GM18873 (cell line): ENCODE measurements at regions not wholly inside any gene's neighbourhood (a gene's known extent, or its start where the extent isn't known, plus 50 kb on each side); places are given as distances from the start of the nearest gene placed in this dataset.

Experiments used
- ATAC-seq: cut with Tn5 transposase; IDR thresholded peaks from one replicate; pipeline ENCODE4 v1.9.1; 2021; ENCODE audit warnings: mild to moderate bottlenecking, moderate library complexity, moderate number of reproducible peaks; ENCODE audit not compliant: unreplicated experiment, low FRiP score

DNA sequence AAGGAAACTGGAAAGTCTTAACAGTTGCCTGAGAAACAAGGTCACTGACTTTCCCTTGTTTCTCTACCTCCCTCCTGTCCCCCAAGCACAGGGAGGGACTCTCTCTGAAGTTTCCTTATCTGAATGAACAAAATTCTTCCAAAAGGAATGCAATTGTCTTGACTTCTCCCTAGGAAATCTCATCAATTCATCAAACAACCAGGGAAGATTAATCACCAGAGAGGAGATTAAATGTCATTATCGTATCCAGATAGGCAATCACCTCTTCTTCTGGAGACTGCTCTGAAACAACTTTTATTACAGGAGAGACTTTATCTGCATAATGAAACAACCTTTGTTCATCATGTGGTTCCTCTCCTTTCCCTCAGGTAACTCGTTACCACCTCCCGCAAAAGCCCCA lies 431.4 kb downstream of the SLC16A7 start:
- ATAC-seq: no peak

DNA sequence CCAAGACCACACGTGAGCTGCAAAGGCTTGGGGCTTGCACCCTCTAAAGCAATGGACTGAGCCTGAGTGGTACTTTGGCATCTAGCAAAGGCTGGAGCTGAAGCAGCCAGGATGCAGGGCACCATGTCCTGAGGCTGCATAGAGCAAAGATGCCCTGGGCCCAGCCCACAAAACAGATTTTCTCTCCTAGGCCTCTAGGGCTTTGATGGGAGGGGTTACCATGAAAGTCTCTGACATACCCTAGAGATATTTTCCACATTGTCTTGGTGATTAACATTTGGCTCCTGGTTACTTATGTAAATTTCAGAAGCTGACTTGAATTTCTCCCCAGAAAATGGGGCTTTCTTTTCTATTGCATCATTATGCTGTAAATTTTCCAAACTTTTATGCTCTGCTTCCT lies 438.3 kb downstream of the SLC16A7 start:
- no peak for ATAC-seq

DNA sequence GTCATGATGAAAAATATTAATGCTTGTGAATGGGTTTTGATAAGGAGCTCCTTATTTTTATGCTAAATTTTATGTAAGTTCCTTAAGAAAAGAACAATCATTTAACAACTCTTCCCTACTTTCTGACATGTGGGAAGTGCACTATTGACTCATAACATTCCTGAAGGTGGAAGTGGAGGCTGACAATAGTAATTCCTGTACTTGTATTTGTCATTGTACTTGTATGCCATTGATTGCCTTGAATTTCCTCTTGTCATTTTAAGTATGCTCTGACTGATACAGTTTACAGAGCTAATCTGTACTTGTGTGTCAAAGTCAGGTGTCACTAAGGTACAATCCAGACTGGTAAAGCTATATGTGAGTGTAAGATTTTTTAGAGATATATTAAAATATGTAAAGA lies 440.0 kb downstream of the SLC16A7 start:
- no peak for ATAC-seq

DNA sequence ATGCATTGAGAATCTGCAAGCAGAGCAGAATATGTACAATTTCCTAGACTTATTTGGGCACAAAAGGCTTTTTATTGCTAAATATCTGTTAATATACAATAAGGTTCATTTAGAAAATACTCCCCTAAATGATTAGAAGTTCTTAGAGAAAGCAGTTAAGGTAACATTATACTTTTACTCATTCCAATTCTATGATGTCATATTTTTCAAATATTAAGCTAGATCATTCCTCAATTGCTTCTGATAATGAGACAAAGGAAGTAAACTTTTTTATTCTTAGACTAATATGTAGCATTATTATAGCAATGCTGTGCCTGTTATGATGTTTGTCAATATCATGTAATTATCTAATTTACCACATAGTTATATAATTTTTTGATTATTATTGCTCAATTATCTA lies 447.0 kb downstream of the SLC16A7 start:
- no peak for ATAC-seq

DNA sequence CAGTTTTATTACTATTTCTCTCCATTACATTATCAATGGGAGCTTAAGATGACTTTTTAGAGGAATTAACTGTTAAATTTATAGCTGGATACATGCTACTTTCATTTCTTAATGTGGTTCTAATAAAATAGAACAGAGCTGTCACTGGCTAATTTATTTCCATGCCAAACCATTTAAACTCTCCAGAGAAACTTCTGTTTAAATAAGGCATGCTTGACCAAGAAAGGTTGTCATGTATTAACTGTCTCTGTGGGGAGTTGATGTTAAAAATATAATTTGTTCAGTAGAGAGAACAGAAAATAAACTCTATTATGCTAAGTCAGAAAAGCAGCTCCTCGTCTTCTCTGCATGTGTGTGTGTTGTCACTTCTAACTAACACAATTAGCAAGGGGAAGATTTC lies 447.4 kb downstream of the SLC16A7 start:
- ATAC-seq: no peak

DNA sequence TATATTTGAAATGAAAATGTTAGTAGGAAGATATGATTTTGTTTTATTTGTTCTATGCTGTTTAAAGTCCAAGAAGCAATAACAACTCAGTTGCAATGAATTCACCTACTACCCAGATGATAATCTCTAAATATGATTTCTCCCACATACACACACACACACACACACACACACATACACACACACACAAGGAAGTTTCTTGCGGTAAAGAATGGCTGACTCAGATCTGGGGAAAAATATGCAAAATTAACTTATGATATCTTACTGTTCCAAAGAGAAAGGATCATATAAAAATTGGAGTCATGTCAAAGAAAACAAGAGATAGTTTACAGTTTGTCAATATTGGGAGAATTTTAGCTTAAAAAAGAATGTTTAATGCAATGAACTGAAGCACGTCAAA lies 456.7 kb downstream of the SLC16A7 start:
- ATAC-seq: no peak

DNA sequence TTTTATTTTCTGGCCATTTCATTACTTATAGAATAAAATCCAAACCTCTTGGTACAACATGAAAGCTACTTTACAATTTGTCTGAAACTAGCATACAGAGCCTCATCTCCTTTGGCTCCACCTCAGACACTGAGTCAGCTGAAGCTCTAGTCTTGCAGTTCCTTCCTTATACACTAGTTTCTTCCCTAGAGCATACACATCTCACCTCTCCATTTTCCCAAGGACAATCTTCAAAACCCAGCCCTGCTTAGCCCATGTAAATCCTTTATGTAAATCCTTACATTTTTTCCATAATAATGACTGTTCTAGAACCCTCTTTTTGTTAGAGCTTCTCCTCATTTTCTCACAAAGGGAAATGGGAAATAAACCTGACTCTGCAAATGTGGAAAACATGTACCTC lies 463.4 kb downstream of the SLC16A7 start:
- no peak for ATAC-seq

DNA sequence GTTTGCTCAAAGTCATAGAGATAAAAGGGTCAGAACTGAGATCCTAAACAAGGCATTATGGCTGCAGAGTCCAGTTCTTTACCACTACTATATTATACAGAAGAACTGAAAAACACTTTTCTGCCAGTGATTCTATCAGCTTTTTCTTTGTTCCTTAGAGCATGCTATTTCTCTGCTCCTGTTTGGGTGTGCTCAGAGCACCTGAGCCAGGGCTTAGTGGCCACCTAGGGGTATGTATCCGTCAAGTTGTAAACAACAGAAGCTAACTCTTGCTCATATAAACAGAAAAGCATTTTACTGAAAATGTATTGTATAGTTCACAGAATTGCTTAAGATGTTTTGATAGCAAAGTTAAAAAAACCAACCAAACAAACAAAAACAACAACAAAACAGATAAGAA lies 470.8 kb downstream of the SLC16A7 start:
- ATAC-seq: no peak

DNA sequence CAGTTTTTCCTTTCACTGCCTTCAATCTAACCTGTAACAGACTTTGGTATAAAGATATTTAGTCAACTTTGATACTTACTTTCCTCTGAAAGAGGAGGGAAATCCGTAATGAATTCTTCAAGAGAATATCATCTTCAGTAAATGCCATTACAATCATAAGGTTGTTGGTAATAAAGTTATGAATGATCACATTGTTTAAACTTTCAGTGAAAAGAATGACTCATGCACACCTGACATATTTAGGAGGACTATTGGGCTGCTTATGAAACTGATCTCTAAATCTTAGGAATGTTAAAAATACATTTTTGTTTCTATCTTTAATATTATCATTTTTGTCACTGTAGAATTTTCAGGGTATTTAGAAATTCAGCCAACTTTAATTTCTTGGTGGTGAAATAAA lies 474.7 kb downstream of the SLC16A7 start:
- ATAC-seq: no peak

DNA sequence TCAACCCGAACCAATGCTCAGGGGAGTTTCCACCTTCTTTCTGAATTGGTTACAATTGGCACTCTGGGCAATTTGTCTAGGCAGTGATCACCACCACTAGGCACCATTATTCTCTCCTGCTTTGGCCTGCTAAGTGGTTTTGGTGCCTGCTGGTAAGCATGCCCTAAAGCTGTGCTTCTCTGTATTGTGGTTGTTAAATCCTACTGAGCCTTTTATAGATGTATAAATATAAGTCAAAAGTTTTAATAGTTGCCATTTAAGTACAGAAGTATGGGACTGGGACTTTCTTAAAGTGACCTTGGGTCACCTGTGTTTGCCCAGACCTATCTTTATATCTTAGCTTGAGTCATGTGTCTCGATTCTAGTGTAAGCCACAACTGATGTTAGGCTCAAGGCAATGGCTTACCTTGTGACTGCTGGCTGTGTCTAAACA lies 475.9 kb downstream of the SLC16A7 start:
- ATAC-seq: no peak

DNA sequence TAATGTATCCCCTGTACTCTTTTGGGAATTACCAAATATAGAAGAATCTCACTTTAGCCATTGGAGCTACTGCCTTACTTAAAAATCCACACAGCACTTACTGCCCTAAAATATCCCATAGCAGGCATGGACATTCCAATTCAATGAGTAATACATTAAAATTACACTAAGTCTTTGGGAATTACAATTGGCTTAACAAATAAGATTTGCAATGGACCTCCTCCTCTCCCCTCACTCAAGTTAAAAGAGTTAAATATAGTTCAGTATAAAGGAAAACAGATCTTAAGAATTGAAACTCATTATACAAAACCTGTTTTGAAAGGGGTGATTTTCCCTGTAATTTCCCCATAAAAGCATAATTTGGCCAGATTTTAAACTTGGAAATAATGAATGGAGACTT lies 477.1 kb downstream of the SLC16A7 start:
- no peak for ATAC-seq

DNA sequence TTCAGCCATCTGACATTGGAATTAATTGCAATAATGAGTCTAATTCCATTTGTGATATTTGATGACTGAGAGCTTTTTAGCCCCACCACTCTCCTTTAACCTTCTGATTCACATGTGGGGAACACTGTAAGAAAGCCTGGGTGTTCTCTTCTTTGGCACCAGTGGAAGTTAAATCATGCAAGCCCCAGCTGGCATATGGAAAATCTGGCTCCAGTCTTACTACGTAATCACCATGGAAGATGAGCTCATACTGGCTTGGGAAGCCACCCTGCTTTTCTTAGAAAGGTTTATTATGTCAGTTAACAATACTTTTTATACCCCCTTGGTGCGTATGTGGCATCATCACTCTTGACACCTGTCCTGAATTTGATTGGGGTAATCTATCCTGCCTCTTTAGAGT lies 479.3 kb downstream of the SLC16A7 start:
- no peak for ATAC-seq

DNA sequence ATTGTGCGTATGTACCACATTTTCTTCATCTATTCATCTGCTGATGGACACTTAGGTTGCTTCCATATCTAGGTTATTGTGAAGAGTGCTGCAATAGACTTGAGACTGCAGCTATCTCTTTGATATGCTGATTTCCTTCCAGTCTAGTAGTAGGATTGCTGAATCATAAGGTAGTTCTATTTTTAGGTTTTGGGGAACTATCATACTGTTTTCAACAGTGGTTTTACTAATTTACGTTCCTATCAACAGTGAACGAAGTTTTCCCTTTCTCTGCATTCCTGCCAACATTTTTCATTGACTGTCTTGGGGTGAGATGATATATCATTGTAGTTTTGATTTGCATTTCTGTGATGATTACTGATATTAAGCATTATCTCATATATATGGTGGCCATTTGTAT lies 482.2 kb downstream of the SLC16A7 start:
- ATAC-seq: no peak

DNA sequence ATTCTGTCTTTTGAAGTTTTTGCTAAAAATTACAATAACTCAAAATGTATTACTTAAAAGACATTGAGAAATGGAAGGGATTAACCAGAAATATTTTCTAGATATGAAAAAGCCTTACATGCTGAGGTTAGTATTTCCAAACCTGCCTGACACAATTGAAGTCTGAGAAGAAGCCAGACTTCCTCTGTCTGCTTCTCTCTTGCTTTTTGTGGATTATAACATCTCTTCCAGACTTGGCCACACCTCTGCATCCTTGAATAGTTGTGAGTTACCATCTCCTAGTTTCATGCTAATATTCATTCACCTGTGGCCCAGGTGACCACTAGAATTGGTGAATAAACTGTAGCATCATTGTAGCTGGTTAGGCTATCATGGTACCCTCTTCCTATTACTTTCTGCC lies 497.6 kb downstream of the SLC16A7 start:
- no peak for ATAC-seq

DNA sequence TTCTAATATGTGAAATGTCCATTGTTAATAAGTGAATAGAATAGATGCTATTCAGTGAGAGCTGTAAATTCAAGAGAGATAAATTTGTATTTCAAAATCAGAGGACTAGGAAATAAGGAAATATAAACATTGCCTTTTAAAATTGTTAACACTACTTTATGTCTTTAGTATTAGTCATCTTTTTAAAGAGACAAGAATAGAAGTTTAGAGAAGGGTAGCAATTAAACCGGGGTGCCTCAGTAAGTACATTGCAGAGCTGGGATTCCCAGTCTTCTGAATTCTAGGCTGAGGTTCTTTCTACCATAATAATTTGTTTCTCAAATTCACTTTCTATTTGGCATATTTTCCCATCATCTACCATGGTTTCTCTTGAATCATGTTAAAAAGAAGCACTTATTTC lies 498.6 kb downstream of the SLC16A7 start:
- ATAC-seq: no peak

DNA sequence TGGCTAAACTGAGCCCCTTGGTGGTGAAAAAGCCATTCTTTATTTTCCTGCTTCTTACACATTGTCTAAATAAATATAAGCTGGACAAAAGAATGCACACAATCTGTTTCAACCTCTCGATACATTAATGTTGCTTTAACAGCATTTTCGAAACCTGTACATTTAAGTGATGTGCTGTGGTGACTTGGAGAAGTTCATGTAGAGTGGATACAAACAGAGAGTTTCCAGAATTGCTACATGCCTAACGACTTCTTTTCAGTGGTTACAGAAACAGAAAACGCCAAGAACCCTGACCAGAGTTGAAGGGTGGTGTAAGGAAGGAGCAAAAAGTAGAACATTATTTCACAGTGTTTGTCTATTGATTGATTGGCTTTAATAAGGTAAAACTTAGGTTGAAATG lies 500.9 kb downstream of the SLC16A7 start:
- no peak for ATAC-seq

DNA sequence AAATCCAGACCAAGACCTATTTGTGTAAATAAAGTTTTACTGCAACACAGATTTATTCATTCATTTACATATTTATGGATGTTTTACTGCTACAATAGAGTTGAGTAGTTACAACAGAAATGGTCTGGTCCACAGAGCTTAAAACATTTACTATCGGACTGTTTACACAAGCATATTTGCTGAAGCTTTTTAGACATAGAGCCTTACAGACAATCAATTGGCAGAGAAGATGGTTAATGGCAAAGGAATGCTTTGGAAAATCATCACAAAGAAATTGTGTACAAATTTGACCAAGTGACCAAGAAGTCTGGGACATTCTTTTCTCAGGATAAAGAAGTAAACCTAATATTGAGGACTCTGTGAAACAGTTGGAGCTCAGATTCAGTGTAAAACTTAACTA lies 504.3 kb downstream of the SLC16A7 start:
- ATAC-seq: no peak

DNA sequence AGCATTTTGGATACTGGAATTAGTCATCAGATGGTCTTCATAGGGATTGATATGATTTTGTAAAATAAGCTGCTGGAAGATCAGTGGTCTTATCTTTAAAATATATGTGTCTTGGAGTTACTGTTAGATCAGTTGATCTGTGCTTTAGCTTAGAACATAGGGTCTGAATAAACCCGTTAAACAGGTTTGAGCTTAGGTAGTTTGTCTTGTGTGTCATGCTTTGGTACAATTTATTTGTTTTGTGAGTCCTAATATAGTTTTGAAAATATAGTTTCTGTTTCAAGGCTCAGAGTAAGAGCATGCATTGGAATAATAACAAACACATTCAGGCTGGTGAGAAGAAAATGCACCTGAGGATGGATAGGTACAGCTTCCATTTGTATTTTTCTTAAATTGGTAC lies 505.0 kb downstream of the SLC16A7 start:
- ATAC-seq: no peak

DNA sequence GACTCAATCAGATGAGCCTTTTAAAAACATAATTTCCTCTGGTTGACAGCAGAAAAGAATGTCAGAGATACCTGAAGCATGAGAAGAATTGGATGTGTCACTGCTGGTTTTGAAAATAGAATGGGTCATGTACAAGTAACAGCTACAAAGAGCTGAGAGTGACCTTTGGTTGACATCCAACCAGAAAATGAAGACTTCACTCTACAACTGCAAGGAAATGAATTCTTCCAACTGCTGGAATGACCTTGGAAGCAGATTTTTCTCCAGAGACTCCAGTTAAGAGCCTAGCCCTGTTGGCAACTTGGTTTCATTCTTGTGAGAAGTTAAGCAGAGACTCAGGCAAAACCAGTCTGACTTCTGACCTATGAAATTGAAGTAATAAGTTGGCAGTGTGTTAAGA lies 505.9 kb downstream of the SLC16A7 start:
- ATAC-seq: no peak

DNA sequence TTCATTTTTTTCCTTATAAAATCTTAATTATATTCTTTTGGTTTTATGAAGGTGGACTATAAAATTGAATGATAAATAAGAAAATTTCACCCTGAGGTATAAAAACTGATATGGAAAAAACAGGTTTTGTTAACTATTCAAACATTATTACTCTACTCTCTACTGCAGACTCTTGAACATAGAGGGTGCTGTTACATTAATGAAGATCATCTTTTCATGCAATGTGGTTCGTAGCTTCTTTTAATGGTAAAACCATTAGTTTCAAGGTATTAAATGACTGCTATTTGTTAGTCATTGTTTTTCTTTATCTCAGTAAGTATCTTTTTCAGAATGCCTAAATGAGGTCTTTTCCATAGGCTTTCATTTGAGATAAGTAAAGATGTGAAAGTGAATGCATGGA lies 510.4 kb downstream of the SLC16A7 start:
- ATAC-seq: no peak

DNA sequence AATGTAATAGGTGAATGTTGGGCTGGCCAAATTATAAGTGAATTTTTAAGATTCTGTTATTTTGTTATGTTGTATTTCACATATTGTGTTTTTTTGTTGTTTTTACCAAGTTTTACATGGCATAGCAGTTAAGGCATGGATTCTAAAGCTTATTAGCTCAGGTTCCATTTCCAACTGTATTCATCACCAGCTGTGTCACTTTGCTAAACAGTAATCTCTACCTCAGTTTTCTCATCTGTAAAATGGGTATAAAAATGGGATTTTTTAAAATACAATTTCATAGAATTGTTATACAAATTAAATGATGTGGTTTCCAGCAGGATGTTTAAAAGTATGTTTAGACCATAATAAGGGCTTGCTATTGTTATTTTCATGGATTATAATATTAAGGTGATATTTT lies 512.2 kb downstream of the SLC16A7 start:
- no peak for ATAC-seq

DNA sequence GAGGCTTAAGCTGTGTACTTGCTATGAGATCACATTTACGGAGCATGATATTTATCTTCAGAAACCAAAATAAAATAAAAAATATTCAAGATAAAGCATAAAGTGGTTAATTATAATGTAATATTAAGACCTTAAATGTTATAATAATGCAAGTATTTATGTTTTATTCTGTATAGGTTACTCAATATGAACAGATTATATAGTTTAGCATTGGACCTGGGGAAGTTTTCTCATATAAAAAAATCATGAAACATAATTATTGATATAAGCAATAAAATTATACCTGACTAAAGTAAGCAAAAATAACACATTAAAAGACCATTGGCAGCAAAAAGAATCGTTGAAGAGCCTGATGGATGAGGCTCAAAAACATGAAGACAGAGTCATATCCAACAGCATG lies 516.2 kb downstream of the SLC16A7 start:
- no peak for ATAC-seq

DNA sequence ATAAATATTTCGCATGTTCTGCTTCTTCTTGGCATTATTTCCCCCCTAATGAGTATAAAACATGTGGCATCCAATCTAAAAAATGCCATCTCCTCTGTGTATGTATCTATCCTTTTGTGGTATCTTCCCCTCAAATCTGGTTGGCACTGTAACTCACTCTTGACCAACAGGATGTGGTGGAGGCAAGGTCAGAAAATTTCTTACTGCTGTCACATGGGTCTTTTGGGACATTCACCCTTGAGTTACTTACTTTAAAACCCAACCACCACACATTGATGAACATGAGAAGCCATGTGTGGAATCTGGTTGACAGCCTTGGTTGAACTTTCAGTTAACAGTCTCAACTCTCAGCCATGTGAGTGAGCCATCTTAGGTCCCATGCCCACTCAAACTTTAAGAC lies 516.9 kb downstream of the SLC16A7 start:
- no peak for ATAC-seq

DNA sequence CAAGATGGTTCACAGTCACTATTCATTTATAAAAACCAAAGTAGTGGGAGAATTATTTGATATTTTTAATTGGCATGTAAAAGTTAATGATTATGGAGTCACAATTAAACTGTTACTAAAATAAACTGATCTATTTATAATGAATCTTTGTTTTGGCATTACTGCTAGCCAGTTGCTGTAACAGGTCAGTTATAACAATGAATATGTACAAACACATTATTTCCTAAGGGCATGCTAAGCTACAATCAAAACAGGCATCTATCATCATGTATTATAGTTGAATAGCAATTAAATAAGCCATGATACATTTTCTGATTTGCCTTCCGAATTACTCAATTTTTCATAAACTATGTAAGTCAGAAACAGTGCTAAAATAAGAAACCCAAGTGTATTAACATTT lies 518.3 kb downstream of the SLC16A7 start:
- no peak for ATAC-seq
